AG04450 (cell line): ENCODE measurements at regions not wholly inside any gene's neighbourhood (a gene's known extent, or its start where the extent isn't known, plus 50 kb on each side); places are given as distances from the start of the nearest gene placed in this dataset.

Source experiments
- CTCF ChIA-PET: fragments of 300-600, 350-600 bp; formaldehyde crosslinking; extraction: SDS; loops from one replicate; lab custom pipeline; 2022; ENCODE audit warnings: antibody characterized with exemption, inconsistent platforms; lab: Charles Lee
- POLR2A ChIA-PET: fragments of 350-600 bp; formaldehyde crosslinking; extraction: SDS; loops from one replicate; lab custom pipeline; 2021; ENCODE audit warnings: antibody characterized with exemption, inconsistent platforms; lab: Yijun Ruan, JAX
- DNase-seq: peaks from one replicate; pipeline ENCODE4 v3.0.0-alpha.2; 2011; ENCODE audit warnings: low read depth, low spot score
- H3K27ac ChIP-seq: one replicate; pipeline ENCODE4 v1.5.1; 2012; ENCODE audit warnings: low read depth, low read length, control low read depth
- H3K27me3 ChIP-seq: one replicate; pipeline ENCODE4 v1.6.0; 2012; ENCODE audit warnings: low read length; ENCODE audit not compliant: control insufficient read depth, insufficient read depth
- H3K4me3 ChIP-seq: 2 replicates; pipeline ENCODE4 v1.5.1; 2011; ENCODE audit warnings: mild to moderate bottlenecking, low read depth, low read length, control low read depth
- H3K9me3 ChIP-seq: 2 replicates; pipeline ENCODE4 v1.5.1; 2012; ENCODE audit warnings: low read length; ENCODE audit not compliant: control insufficient read depth, insufficient read depth
- CTCF ChIP-seq: IDR thresholded peaks from 2 replicates; pipeline ENCODE4 v1.5.1; 2011; ENCODE audit warnings: low read depth, low read length, control low read depth, inconsistent platforms

- TF ChIP-seq CTCF: no peak
- Histone ChIP-seq H3K4me3 (no peak overlapping the region), H3K9me3 (no peaks in the 10 kb centered on the region), H3K27me3 (no peaks in the 10 kb centered on the region), H3K27ac (no peak overlapping the region)
- CTCF ChIA-PET: interaction anchor here (0.8 to 2.5 kb wide), 4 partner anchors 11 to 937 kb away, joined by 3 to 11 read pairs (median 4); no protein-coding TSS in a partner anchor
- no peak for DNase-seq
- POLR2A ChIA-PET: no interaction called here
Measured at GRCh38 chr6:86857783-86858182, 79.5 kb upstream of the HTR1E start.

GRCh38 chr6:86856937-86857563, 80.3 kb upstream of the HTR1E start:
- Histone ChIP-seq H3K27ac (no peak overlapping the region), H3K27me3 (no peaks in the 10 kb centered on the region), H3K4me3 (no peak overlapping the region), H3K9me3 (no peaks in the 10 kb centered on the region)
- ChIA-PET POLR2A (no interaction called here), CTCF (interaction anchor here (0.5 to 2.5 kb wide), 6 partner anchors 12 to 1100 kb away, joined by 3 to 11 read pairs (median 4); no protein-coding TSS in a partner anchor)
- no peak for DNase-seq
- peak; percentile 63 for TF ChIP-seq CTCF

- Histone ChIP-seq H3K4me3 (no peak overlapping the region), H3K27me3 (no peaks in the 10 kb centered on the region), H3K27ac (no peak overlapping the region), H3K9me3 (no peaks in the 10 kb centered on the region)
- ChIA-PET CTCF (interaction anchor here (1.2 to 2.5 kb wide), 2 partner anchors 933 to 1100 kb away, joined by 7 to 11 read pairs; no protein-coding TSS in a partner anchor), POLR2A (no interaction called here)
- TF ChIP-seq CTCF: no peak
- no peak for DNase-seq
Measured at GRCh38 chr6:86856379-86856778, 80.9 kb upstream of the HTR1E start.

- CTCF ChIA-PET: no interaction called here
- DNase-seq: no peak
- POLR2A ChIA-PET: no interaction called here
- no peak for TF ChIP-seq CTCF
- no peaks in the 10 kb centered on the region for H3K9me3 ChIP-seq
- H3K4me3 ChIP-seq: no peak overlapping the region
- no peak overlapping the region for H3K27ac ChIP-seq
- no peaks in the 10 kb centered on the region for H3K27me3 ChIP-seq
Measured at GRCh38 chr6:86848986-86849385, 88.3 kb upstream of the HTR1E start.

GRCh38 chr6:86832686-86833085, 104.6 kb upstream of the HTR1E start:
- H3K4me3 ChIP-seq: no peak overlapping the region
- no peak for DNase-seq
- no peaks in the 10 kb centered on the region for H3K9me3 ChIP-seq
- H3K27ac ChIP-seq: no peak overlapping the region
- no peaks in the 10 kb centered on the region for H3K27me3 ChIP-seq
- CTCF ChIA-PET: no interaction called here
- POLR2A ChIA-PET: no interaction called here
- no peak for TF ChIP-seq CTCF
